K562 (cell line): ENCODE measurements at regions not wholly inside any gene's neighbourhood (a gene's known extent, or its start where the extent isn't known, plus 50 kb on each side); places are given as distances from the start of the nearest gene placed in this dataset.
"Not testable (repeated sequence)": the region's sequence is repeated elsewhere in the genome, so short reads cannot be mapped to it uniquely, and the experiment has no call there.

Experiments
- ATAC-seq: fragments of 200-7000 bp; cut with Tn5 transposase; 3 replicates; pipeline ENCODE4 v1.9.1; 2020; ENCODE audit warnings: moderate library complexity
- BruUV-seq: library from RNA; stranded (reverse); fragments of 400-500 nt; replicated peaks from 2 replicates; lab custom pipeline; 2021; lab: Mats Ljungman, UMichigan
- CTCF ChIA-PET: fragments of 300-600 bp; formaldehyde crosslinking; extraction: SDS; loops from one replicate; lab custom pipeline; 2021; ENCODE audit warnings: low intra/inter-chr PET ratio; lab: Yijun Ruan, JAX
- POLR2A ChIA-PET: fragments of 300-600, 350-650 bp; sonication (Branson Sonifier 250); formaldehyde crosslinking; extraction: SDS; loops from one replicate; lab custom pipeline; 2021; ENCODE audit warnings: antibody characterized with exemption, inconsistent platforms; lab: Yijun Ruan, JAX
- DNase-seq, 4 experiments: peaks; one replicate each; pipeline versions ENCODE4 v3.0.0 to v3.0.0-alpha.2; 2011 to 2018; ENCODE audit warnings: low spot score in 3 of 4, mixed read lengths in 3 of 4; ENCODE audit errors: extremely low read depth in 1 of 4
- FAIRE-seq: peaks from 2 replicates; lab custom pipeline; 2011; peaks lifted over from hg19 to GRCh38; lab: Jason Lieb, UNC
- H2AFZ ChIP-seq: 2 replicates; pipeline ENCODE4 v1.6.0; 2011; ENCODE audit warnings: low read depth, low read length, control low read depth, inconsistent platforms
- H3K27ac ChIP-seq: fragments of 200-600 bp; 3 replicates; pipeline ENCODE4 v1.8.0; 2011; ENCODE audit warnings: low read depth, mild to moderate bottlenecking, control low read depth, inconsistent platforms, low read length, moderate library complexity, mixed read lengths; ENCODE audit errors: extremely low read depth
- H3K27me3 ChIP-seq, 2 experiments: fragments of 300-600 bp in 1 of 2; 2 replicates in 1 of 2; 3 replicates in 1 of 2; pipeline versions ENCODE4 v1.6.0 to v1.8.0; 2011; ENCODE audit warnings: inconsistent platforms in 2 of 2, low read length in 2 of 2, mild to moderate bottlenecking in 1 of 2, mixed read lengths in 1 of 2, moderate library complexity in 1 of 2; ENCODE audit not compliant: control insufficient read depth in 2 of 2, insufficient read depth in 2 of 2
- H3K36me3 ChIP-seq: fragments of 300-600 bp; 3 replicates; pipeline ENCODE4 v1.8.0; 2011; ENCODE audit warnings: mild to moderate bottlenecking, low read length, inconsistent platforms; ENCODE audit not compliant: control insufficient read depth, insufficient read depth
- H3K4me1 ChIP-seq, 2 experiments: fragments of 200-600 bp in 1 of 2; replicated peaks in 1 of 2; 2 replicates in 1 of 2; 3 replicates in 1 of 2; pipeline versions ENCODE4 v1.5.1 to v1.8.0; 2011; ENCODE audit warnings: inconsistent platforms in 2 of 2, low read length in 2 of 2, mild to moderate bottlenecking in 1 of 2, mixed read lengths in 1 of 2, moderate library complexity in 1 of 2; ENCODE audit not compliant: control insufficient read depth in 2 of 2, insufficient read depth in 2 of 2
- H3K4me2 ChIP-seq: 2 replicates; pipeline ENCODE4 v1.6.1; 2011; ENCODE audit warnings: low read length, control low read depth, inconsistent platforms, mixed read lengths; ENCODE audit not compliant: insufficient read depth
- H3K4me3 ChIP-seq: fragments of 200-600 bp; sonication (generic), shearing (Covaris generic); 2 replicates; pipeline ENCODE4 v1.5.1; 2016; ENCODE audit warnings: control low read depth, inconsistent platforms
- H3K79me2 ChIP-seq: fragments of 200-600 bp; 3 replicates; pipeline ENCODE4 v1.8.0; 2011; ENCODE audit warnings: low read length, inconsistent platforms; ENCODE audit not compliant: control insufficient read depth, insufficient read depth
- H3K9ac ChIP-seq, 2 experiments: 2 replicates each; pipeline versions ENCODE4 v1.6.0 to v1.6.1; 2011; ENCODE audit warnings: low read depth in 2 of 2, low read length in 2 of 2, control low read depth in 1 of 2, inconsistent platforms in 1 of 2, mild to moderate bottlenecking in 1 of 2, mixed read lengths in 1 of 2; ENCODE audit not compliant: insufficient read depth in 1 of 2
- H3K9me1 ChIP-seq: one replicate; pipeline ENCODE4 v1.6.0; 2011; ENCODE audit warnings: inconsistent platforms, mild to moderate bottlenecking, low read length, moderate library complexity; ENCODE audit not compliant: control insufficient read depth, insufficient read depth
- H3K9me3 ChIP-seq: replicated peaks from 2 replicates; pipeline ENCODE4 v1.5.1; 2011; ENCODE audit warnings: low read depth, low read length, inconsistent platforms; ENCODE audit not compliant: control insufficient read depth, insufficient read depth
- H4K20me1 ChIP-seq: replicated peaks from 2 replicates; pipeline ENCODE4 v1.6.1; 2011; ENCODE audit warnings: low read length, inconsistent platforms, mixed read lengths; ENCODE audit not compliant: control insufficient read depth, insufficient read depth
- WGBS: fragments of 100-300 bp; shearing (Covaris generic); methylation state at CpG from one replicate; pipeline ENCODE4 v1.1.6; 2016; ENCODE audit warnings: low coverage, mixed read lengths; ENCODE audit not compliant: insufficient coverage; ENCODE audit errors: missing lambda C conversion rate; 5-methylcytosine and 5-hydroxymethylcytosine counted together
- in situ Hi-C: fragments of 300-500 bp; cut with MboI; formaldehyde crosslinking; loops from 4 replicates; pipeline ENCODE4 v1.15.0; 2018; ENCODE audit warnings: inconsistent platforms, mixed read lengths
- intact Hi-C: fragments of 100-400 bp; cut with micrococcal nuclease; formaldehyde crosslinking; loops from 2 replicates; pipeline ENCODE4 v1.14.2; 2022

GRCh38 chr7:9727467-9727869 lies 1246.2 kb upstream of the PHF14 start:
- H3K4me2 ChIP-seq, BruUV-seq, H4K20me1 ChIP-seq, DNase-seq, H3K4me1 ChIP-seq, FAIRE-seq, H3K79me2 ChIP-seq, H3K9ac ChIP-seq, H3K27ac ChIP-seq, POLR2A ChIA-PET, H3K36me3 ChIP-seq, in situ Hi-C loops, CTCF ChIA-PET, H3K9me1 ChIP-seq, intact Hi-C loops, H3K4me3 ChIP-seq, H3K27me3 ChIP-seq, H2AFZ ChIP-seq, H3K9me3 ChIP-seq, ATAC-seq: not testable (repeated sequence)
- WGBS: 2% methylated on average over 9 of the region's 13 CpGs

- DNase-seq, in situ Hi-C loops, H3K27ac ChIP-seq, H2AFZ ChIP-seq, H3K9me3 ChIP-seq, H3K79me2 ChIP-seq, POLR2A ChIA-PET, H3K9me1 ChIP-seq, H3K4me2 ChIP-seq, ATAC-seq, intact Hi-C loops, CTCF ChIA-PET, H3K9ac ChIP-seq, H3K4me1 ChIP-seq, H3K27me3 ChIP-seq, H4K20me1 ChIP-seq, H3K4me3 ChIP-seq, H3K36me3 ChIP-seq, FAIRE-seq, BruUV-seq: not testable (repeated sequence)
- WGBS: 4% methylated on average over 12 of the region's 17 CpGs
Observed at GRCh38 chr7:9728014-9728657, 1245.5 kb upstream of the PHF14 start.
